HEK293T (cell line): ENCODE measurements at regions not wholly inside any gene's neighbourhood (a gene's known extent, or its start where the extent isn't known, plus 50 kb on each side); places are given as distances from the start of the nearest gene placed in this dataset.

Experiments used
- CTCF ChIA-PET: fragments of 350-600 bp; formaldehyde crosslinking; extraction: SDS; loops from one replicate; lab custom pipeline; 2021; ENCODE audit warnings: antibody characterized with exemption, inconsistent platforms; lab: Yijun Ruan, JAX
- POLR2A ChIA-PET: fragments of 350-600 bp; formaldehyde crosslinking; extraction: SDS; loops from one replicate; lab custom pipeline; 2020; ENCODE audit warnings: antibody characterized with exemption, inconsistent platforms; lab: Yijun Ruan, JAX
- DNase-seq: peaks from one replicate; pipeline ENCODE4 v3.0.0; 2012; ENCODE audit warnings: mixed read lengths; ENCODE audit errors: extremely low spot score
- ARNT ChIP-seq: fragments of 450-650 bp; IDR thresholded peaks from 2 replicates; pipeline ENCODE4 v1.6.1; 2017; ENCODE audit warnings: mild to moderate bottlenecking
- BHLHE40 ChIP-seq: fragments of 450-650 bp; IDR thresholded peaks from 2 replicates; pipeline ENCODE4 v1.6.1; 2016; ENCODE audit warnings: mild to moderate bottlenecking, moderate library complexity, borderline replicate concordance
- CTBP1 ChIP-seq: fragments of 450-650 bp; IDR thresholded peaks from 2 replicates; pipeline ENCODE4 v1.6.1; 2016; ENCODE audit warnings: borderline replicate concordance
- ELF4 ChIP-seq: fragments of 450-650 bp; IDR thresholded peaks from 2 replicates; pipeline ENCODE4 v1.6.1; 2017; ENCODE audit warnings: antibody characterized with exemption
- FOXA1 ChIP-seq: fragments of 450-650 bp; IDR thresholded peaks from 2 replicates; pipeline ENCODE4 v1.6.1; 2016; ENCODE audit warnings: mild to moderate bottlenecking
- FOXK2 ChIP-seq: fragments of 450-650 bp; IDR thresholded peaks from 2 replicates; pipeline ENCODE4 v1.6.1; 2016; ENCODE audit warnings: mild to moderate bottlenecking
- FOXM1 ChIP-seq: fragments of 450-650 bp; IDR thresholded peaks from 2 replicates; pipeline ENCODE4 v1.6.1; 2017; ENCODE audit warnings: mild to moderate bottlenecking, borderline replicate concordance
- HDGF ChIP-seq: fragments of 450-650 bp; IDR thresholded peaks from 2 replicates; pipeline ENCODE4 v1.6.1; 2017; ENCODE audit warnings: antibody characterized with exemption, borderline replicate concordance
- L3MBTL2 ChIP-seq: fragments of 450-650 bp; conservative IDR thresholded peaks from 2 replicates; pipeline ENCODE4 v1.6.1; 2016; ENCODE audit warnings: mild to moderate bottlenecking
- LEF1 ChIP-seq: fragments of 450-650 bp; IDR thresholded peaks from 2 replicates; pipeline ENCODE4 v1.6.1; 2017; ENCODE audit warnings: mild to moderate bottlenecking, borderline replicate concordance
- NFRKB ChIP-seq: fragments of 450-650 bp; IDR thresholded peaks from 2 replicates; pipeline ENCODE4 v1.6.1; 2016; ENCODE audit warnings: mild to moderate bottlenecking, moderate library complexity
- SP1 ChIP-seq: fragments of 450-650 bp; IDR thresholded peaks from 2 replicates; pipeline ENCODE4 v1.6.1; 2017
- SUZ12 ChIP-seq: fragments of 450-650 bp; IDR thresholded peaks from 2 replicates; pipeline ENCODE4 v1.6.1; 2016; ENCODE audit warnings: mild to moderate bottlenecking
- TARDBP ChIP-seq: fragments of 450-650 bp; IDR thresholded peaks from 2 replicates; pipeline ENCODE4 v1.6.1; 2016
- ZNF384 ChIP-seq: fragments of 450-650 bp; IDR thresholded peaks from 2 replicates; pipeline ENCODE4 v1.6.1; 2016
- TF ChIP-seq, protein P1 (sequence below): fragments of 450-650 bp; IDR thresholded peaks from 2 replicates; pipeline ENCODE4 v1.6.1; 2016

- DNase-seq: no peak
- TF ChIP-seq NFRKB (no peak), FOXA1 (no peak), ARNT (no peak), ZNF384 (no peak), SP1 (no peak), TARDBP (no peak), L3MBTL2 (no peak), FOXM1 (no peak), ELF4 (no peak), SUZ12 (no peak), HDGF (no peak), CTBP1 (no peak), BHLHE40 (no peak)
- TF ChIP-seq, protein P1, sequence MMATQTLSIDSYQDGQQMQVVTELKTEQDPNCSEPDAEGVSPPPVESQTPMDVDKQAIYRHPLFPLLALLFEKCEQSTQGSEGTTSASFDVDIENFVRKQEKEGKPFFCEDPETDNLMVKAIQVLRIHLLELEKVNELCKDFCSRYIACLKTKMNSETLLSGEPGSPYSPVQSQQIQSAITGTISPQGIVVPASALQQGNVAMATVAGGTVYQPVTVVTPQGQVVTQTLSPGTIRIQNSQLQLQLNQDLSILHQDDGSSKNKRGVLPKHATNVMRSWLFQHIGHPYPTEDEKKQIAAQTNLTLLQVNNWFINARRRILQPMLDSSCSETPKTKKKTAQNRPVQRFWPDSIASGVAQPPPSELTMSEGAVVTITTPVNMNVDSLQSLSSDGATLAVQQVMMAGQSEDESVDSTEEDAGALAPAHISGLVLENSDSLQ: no peak
- CTCF ChIA-PET: no interaction called here
- POLR2A ChIA-PET: no interaction called here
Measured at GRCh38 chr6:91098006-91098405, 511.1 kb upstream of the MAP3K7 start.

GRCh38 chr6:91097364-91097763, 510.5 kb upstream of the MAP3K7 start:
- TF ChIP-seq LEF1: no peak
- TF ChIP-seq, protein P1: no peak
- TF ChIP-seq SP1: no peak
- no peak for TF ChIP-seq FOXK2
- no peak for TF ChIP-seq FOXA1
- no peak for TF ChIP-seq L3MBTL2
- no peak for TF ChIP-seq ELF4
- no peak for TF ChIP-seq FOXM1
- TF ChIP-seq SUZ12: no peak
- TF ChIP-seq NFRKB: no peak
- TF ChIP-seq HDGF: no peak
- no peak for TF ChIP-seq ZNF384
- ChIA-PET POLR2A (no interaction called here), CTCF (no interaction called here)
- no peak for DNase-seq

GRCh38 chr6:91094806-91095475, 508.1 kb upstream of the MAP3K7 start:
- POLR2A ChIA-PET: no interaction called here
- no peak for DNase-seq
- TF ChIP-seq ELF4 (no peak), FOXA1 (no peak), NFRKB (no peak), ZNF384 (no peak), FOXM1 (no peak), SUZ12 (no peak), BHLHE40 (no peak), TARDBP (no peak), SP1 (no peak), L3MBTL2 (no peak)
- TF ChIP-seq, protein P1: no peak
- CTCF ChIA-PET: interaction anchor here (0.9 to 1.2 kb wide), 2 partner anchors 14 to 154 kb away, joined by 4 read pairs; no protein-coding TSS in a partner anchor

- DNase-seq: no peak
- POLR2A ChIA-PET: no interaction called here
- TF ChIP-seq ZNF384 (no peak), SUZ12 (no peak), ELF4 (no peak), NFRKB (no peak), HDGF (no peak), CTBP1 (no peak), FOXK2 (no peak), LEF1 (no peak), ARNT (no peak), BHLHE40 (no peak), L3MBTL2 (no peak), SP1 (no peak), FOXA1 (no peak), FOXM1 (no peak), TARDBP (no peak)
- TF ChIP-seq, protein P1: no peak
- CTCF ChIA-PET: interaction anchor here (0.9 to 1.2 kb wide), 2 partner anchors 13 to 154 kb away, joined by 4 read pairs; no protein-coding TSS in a partner anchor
Measured at GRCh38 chr6:91094341-91094740, 507.5 kb upstream of the MAP3K7 start.

DNA sequence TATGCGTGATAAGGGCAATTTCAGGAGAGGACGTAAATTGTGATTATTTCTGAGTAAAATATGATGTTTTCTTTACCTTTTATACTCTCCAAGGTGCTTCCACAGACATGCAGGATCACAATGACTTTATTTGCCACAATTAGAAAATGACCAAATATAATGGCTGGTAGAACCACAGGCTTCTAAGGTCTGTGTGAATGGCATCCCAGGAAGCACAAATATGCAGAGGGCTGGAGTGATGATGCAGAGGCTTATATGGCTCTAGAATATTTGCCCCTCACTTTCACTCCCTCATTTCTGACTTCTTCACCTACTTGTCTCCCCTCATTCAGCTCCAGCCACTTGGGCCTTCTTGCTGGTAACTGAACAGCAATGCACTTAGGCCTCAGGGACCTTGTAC, 502.1 kb upstream of the MAP3K7 start:
- POLR2A ChIA-PET: no interaction called here
- CTCF ChIA-PET: no interaction called here

More for the DNA sequence above, 502.1 kb upstream of the MAP3K7 start:
- TF ChIP-seq, protein P1: no peak
- TF ChIP-seq ARNT: no peak
- TF ChIP-seq NFRKB: no peak
- no peak for TF ChIP-seq SUZ12
- no peak for TF ChIP-seq ELF4
- no peak for TF ChIP-seq L3MBTL2
- no peak for TF ChIP-seq HDGF
- no peak for TF ChIP-seq FOXA1
- TF ChIP-seq CTBP1: no peak
- no peak for TF ChIP-seq FOXM1
- TF ChIP-seq FOXK2: no peak
- TF ChIP-seq LEF1: no peak
- no peak for TF ChIP-seq TARDBP
- TF ChIP-seq SP1: no peak
- no peak for TF ChIP-seq ZNF384
- no peak for TF ChIP-seq BHLHE40
- no peak for DNase-seq
